ENCODE measurements at regions not wholly inside any gene's neighbourhood (a gene's known extent, or its start where the extent isn't known, plus 50 kb on each side); places are given as distances from the start of the nearest gene placed in this dataset.
A peak's percentile ranks its signal among the peaks of the same experiment; 100 is the strongest.

DNA sequence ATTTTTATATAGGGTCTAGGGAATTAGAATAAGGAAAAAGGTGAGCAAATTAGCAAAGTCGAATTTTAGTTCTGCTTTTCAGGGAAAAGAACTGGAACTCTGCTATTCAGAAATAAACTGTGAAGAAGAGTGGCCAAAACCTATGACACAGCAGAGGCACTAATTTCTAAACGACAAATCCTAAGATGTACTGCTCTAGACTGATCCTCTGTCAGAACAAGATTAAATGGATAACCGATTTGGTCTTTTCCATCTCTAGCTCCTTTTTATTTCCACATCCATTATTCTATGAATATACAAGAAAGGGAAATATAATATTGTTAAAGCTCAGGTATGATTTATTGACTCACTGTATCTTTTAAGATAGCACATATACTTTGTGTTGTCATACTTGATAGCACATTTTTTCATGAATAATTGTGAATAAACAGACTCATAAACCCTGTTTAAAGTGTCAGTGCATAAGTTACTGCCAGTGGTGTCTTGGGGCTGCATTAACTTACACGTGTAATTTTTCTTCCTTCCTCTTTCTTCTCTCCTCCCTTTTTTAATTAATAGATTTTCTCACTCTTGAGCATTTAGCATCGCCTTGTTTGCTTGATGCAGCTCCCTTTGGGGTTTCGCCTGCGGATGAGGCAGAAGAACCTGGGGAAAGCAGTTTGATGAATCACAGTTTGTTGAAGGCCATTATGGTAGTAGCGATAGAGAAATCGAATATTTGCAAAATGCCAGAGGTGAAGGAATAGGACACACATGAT is 496.6 kb downstream of the ADGRL2 start:
- DNase-seq, result no peak

DNA sequence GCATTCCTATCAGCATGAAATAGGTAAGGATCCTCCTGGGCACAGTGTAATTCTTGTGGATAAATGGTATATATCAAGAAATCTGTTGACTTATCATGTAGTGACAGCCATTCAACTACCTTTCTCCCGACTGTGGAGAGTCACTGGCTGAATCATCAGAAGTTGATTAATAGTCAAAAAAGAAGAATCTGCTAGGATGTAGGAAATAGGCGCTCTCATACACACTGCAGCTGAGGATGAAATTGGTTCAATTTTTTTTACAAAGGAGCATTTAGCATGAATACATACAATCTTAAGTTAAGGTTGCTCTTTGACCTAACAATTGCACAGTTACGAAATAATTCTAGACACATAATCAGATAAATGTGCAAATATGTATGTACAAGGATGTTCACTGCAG is 486.8 kb downstream of the ADGRL2 start:
- DNase-seq, result no peak

DNA sequence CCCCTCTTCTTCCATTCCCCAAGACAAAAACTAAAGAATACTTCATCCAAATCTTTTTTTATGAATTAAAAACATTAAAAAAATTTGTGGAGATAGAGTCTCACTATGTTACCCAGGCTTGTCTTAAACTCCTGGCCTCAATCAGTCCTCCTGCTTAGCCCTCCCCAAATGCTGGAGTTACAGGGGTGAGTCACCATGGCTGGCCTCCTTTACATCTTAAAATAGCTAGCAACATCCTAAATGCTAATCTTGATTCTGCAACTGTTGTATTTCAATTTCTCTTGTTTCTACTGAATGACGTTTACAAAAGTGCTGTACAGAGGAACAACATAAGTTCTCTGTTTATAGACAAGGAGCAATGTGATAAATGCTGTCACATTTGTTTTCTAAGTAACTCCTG is 483.5 kb downstream of the ADGRL2 start:
- DNase-seq, result no peak

DNA sequence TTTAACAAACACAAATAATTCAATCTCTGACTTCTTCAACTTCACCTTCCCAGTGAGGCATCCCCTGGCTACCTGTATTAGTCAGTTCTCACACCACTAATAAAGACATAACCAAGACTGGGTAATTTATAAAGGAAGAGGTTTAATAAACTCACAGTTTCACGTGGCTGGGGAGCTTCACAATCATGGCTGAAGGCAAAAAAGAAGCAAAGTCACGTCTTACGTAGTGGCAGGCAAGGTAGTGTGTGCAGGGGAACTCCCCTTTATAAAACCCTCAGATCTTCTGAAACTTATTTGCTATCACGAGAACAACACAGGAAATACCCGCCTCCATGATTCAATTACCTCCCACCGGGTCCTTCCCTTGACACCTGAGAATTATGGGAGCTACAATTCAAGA is 478.5 kb downstream of the ADGRL2 start:
- DNase-seq, result no peak

DNA sequence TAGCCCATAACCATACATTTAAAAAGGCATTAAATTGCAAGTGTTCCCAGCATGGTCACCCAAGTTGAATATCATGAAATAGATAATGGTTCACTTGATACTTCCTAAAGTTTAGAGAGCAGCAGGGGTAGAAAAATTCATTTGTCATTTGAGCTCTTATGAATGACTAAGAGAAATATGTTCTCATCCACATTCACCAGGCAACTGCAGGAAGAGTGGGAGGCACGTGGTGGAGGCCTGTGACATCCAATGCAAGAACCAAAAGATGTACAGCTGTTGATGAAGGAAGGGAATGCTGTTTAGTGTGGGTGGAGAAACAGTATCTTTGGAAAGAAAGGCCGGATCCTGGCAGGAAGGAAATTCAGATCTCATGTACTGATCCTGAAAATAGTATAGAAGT is 473.1 kb downstream of the ADGRL2 start:
- DNase-seq, result no peak

DNA sequence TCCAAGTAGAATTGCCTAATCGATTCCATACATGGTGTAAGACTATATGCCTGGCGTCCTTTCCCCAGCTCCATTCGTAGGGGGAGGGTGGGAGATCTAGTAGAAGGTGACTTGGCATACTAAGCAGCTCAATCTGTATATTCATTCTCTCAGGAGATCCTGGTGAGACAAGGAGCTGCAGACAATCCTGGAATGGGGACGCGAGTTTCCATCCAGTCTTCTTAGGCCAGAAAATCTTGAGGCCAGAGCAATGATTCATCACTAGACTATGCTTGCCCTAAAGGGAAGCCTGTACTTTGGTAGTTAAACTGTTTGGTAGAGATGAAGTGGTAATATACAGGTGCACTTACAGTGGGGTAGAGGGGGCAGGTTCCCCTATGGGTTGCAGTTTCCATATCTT is 468.7 kb downstream of the ADGRL2 start:
- no peak for DNase-seq

DNA sequence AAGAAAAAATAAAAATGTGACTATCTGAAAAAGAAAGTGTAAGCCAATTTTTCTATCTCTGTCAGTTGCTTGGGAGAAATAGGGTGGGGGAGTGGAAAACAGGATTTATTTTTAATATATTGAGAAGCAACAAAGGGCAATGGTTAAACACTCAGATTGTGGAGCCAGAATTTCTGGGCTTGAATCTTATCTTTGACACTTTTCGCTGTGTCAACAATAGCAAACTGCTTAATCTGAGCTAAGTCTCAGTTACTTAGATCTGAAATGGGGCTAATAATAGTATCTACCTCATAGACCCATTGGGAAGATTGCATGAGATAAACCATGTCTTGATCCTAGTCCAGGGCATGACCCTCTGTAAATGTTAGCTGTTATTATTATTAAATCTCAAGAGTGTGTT is 468.1 kb downstream of the ADGRL2 start:
- DNase-seq, result no peak

DNA sequence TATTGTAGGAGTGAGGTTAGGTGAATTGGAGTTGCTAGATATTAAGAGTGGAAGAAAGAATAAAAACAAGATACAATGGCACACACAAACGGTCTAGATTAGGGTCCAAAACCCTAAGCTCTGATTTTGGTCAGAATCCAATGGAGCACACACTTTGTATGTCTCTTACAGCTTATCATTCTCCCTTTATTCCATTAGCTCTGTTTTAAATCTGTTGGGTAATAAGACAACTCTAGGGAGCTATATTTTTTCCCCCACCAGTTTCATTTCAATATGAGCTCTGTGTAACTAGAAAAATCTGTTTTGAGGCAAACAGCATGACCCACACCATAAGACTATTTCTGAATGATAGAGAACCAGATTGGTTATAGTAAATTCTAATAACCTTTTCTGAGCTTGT is 465.6 kb downstream of the ADGRL2 start:
- DNase-seq, result no peak

DNA sequence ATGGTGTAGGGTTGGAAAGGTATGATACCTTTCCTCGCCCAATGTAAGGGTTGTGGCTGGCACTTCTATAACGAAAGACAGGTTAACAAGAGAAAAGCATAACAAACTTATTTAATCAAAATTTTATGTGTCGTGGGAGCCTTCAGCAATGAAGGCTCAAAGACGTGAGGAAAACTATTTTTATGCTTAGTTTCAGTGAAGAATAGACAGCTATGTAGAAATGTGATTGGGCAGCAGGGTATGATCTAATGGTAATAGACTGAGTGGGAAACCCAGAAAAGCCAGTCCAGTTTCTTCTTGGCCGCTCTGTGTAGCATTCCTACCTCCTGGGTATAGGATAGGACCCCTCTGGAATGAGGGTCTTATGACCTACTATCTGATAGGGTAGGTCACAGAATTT is 464.7 kb downstream of the ADGRL2 start:
- DNase-seq, result no peak

DNA sequence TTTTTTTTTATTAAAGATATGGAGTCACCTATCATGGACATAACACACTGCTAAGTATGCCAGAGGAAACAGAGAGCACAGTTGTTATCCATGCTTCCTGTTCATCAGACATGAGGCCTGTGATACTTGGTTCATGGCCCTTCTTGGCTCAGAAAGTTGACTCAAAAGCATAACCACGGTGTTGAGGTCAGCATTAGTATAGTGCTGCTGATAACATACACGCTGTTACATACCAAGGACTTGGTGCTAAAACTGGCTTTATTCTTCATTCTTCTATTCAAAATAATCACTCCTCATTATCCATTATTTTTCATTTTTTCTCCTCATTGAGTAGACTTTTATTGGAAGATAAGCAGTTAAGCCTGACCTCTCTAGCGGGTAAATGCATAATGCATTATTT is 464.1 kb downstream of the ADGRL2 start:
- DNase-seq, result no peak

DNA sequence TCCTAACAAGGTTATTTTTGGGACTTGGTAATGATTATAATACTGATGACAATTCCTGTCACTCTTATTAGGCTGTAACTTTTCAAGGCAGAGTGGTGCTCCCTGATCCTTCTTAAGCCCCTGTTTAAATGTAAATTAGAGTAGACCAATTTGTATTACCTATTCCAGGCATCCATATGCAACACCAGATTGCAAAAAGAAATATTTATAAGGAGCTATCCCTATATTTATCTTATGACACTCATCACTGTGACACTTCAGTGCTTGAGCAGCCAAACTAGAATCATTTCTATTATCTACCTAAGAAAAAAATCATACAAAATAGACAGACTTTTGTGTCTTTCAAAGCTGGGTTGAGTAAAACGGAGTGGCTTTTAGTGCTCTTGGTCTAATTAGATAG is 462.7 kb downstream of the ADGRL2 start:
- no peak for DNase-seq

DNA sequence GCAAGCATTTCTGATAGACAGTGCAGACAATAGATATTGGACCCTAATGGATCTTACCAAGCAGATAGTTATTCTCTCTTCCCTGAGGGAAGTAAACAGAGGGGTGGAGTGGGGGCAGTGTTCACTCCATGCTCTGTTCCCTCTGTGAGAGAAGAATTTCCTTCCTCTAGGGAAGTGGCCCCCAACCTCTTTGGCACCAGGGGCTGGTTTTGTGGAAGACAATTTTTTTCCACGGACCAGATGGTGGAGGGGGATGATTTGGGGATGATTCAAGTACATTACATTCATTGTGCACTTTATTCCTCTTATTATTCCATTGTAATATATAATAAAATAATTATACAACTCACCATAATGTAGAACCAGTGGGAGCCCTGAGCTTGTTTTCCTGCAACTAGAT is 459.9 kb downstream of the ADGRL2 start:
- no peak for DNase-seq

DNA sequence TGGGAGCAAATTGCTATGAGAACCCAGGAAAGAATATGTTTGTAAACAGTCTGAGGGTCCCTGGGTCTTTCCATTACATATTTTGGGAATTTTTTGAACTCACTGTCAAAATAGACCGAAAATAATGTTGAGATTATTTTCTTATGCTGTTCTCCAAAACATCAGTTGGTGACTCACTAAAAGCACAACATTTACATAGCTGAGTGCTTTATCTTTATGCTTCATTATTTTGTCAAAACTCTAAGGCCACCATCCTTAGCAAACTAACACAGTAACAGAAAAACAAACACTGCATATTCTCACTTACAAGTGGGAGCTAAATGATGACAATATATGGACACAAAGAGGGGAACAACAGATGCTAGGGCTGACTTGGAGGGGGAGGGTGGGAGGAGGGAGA is 459.3 kb downstream of the ADGRL2 start:
- no peak for DNase-seq

DNA sequence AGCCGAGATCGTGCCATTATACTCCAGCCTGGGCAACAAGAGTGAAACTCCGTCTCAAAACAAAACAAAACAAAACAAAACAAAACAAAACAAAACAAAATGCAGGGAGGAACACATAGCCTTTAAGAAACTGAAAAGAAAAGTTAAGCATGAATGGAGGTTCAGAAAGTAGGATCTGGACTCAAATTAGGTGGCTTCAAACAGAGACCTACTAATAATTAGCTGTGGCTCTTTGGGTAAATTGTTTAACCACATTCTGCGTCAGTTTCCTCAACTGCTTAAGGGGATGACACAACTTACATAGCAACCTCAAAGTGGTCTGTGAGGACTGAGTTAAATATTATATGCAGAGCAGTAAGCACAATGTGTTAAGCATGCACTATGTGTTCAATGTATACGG is 458.2 kb downstream of the ADGRL2 start:
- no peak for DNase-seq

DNA sequence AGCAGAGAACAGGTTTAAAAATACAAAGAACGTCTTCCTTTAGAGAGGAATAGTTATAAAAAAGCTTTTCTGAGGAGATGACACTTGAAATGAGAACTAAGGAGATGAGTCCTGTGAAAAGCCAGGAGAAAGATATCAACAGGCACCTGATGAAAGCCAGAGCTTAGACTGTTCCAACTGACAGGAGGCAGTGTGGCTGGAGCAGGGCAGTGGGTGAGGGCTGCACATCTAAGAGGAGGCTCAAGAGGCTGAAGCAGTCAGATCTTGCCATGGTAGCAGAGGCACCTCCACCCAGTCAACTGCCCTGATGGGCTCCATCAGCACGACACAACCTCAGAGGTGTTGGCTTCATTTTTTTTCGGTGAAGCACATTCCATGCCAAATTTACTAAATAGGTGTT is 445.3 kb downstream of the ADGRL2 start:
- no peak for DNase-seq

DNA sequence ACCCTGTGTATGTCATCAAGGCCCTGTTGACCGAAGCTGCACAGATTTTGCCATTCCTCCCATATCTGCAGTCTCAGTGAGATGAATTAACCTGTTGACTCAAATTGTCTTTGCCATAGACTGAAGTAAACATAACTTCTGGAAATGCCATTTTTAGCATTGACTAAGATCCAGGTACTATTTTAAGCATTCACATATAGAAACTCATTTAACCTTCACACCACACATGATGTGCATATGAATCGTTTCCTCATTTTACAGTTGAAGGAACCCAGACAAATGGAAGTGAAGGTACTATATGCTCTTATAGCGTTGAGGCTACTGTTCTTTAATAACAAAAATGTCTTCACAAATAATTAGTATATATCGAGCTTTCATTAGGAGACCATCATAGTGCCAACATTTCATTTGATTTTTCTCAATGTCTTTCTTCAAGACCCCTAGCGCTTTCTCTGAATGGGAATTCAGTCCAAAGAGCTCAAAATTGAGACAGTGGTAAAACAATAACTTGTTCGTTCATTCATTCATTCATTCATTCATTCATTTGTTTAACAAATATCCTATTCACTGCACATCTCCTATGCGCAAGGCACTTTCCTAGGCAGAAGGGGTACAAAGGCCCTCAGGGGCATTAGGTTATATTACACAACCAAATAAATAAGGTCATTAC is 444.7 kb downstream of the ADGRL2 start:
- DNase-seq, result no peak

DNA sequence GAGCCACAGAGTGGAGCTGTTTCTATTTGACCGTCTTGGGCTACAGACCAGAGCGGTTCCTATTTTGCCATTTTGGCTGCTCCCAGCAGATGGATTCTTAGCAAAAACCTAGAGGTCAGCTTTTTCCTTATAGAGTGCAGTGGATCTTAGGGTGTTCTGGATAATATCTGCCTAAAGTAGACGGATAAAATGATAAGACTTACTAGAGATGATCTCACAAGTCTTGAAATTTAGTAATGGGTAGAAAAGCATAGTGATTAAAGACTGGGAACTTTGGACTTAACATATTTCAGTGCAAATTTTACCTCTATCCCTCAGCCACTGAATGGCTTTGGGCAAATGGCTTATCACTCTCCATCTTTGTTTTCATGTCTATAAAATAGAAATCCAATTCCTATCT is 439.8 kb downstream of the ADGRL2 start:
- DNase-seq, result no peak

DNA sequence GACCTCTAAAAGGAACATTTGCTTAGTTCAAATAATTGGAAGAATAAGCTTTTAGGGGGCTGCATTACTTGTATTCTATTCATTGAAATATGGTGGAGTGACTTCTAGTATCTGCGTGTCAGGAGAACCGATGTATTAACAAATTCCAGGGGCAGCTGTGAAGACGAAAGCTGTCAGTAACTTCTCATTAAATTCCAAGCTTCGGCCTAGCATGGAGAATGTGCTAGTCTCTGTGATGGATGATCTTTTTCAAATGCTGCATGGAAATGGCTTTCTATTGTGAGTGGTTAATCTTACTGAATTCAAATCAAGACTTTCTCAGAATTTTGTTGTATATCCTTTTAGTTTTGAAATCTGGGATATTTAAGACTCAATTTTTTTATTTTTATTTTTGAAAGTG is 429.9 kb downstream of the ADGRL2 start:
- no peak for DNase-seq

DNA sequence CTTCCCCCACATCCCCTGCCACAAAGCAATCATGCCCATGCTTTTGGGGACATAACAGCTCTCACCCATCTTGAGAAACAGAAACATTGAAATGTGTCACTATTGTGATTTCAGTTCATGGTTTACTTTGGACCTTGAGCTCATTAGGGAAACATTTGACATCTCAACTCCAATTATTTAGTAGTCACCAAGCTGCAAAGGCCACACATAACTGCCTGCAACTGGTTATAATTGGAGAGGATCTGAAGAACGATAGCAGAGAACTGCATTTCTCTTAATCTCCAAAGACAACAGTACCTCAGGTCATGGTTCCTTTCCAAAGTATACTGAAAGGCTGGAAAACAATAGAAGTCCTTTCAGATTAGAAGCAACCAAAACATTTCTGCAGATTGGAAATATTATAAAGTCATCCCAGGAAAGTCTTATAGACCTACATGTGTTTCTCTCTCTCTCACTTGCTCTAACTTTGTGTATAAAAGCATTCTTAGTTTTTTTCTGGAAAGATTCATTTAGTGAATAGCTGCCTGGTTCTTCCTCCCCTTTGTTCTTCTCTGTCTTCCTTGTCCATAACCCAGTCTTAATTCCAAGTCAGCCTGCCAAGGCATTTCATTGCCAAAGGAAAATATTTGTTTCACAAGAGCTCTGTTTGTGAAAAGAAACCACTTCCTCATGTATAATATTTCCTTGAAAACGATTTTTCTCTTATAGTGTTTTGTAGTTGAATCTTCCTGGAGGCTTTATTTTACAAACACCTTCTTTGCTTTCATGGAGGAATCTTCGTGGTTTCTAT is 426.8 kb downstream of the ADGRL2 start:
- no peak for DNase-seq

DNA sequence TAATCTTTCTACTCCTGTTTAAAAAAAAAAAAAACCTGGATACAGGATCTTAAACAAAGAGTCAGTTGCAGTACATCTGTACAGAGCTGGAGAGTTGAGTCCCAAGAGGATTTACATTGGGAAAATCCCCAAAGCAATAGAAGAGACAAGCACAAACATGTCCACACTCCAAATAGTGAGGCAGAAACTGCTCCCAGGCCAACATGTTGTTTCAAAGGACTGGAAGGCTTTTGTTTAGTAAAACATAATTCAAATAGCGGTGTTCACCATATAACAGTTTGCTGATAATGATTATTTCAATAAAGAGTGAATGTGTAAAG is 425.4 kb downstream of the ADGRL2 start:
- peak; percentile 49 for DNase-seq

DNA sequence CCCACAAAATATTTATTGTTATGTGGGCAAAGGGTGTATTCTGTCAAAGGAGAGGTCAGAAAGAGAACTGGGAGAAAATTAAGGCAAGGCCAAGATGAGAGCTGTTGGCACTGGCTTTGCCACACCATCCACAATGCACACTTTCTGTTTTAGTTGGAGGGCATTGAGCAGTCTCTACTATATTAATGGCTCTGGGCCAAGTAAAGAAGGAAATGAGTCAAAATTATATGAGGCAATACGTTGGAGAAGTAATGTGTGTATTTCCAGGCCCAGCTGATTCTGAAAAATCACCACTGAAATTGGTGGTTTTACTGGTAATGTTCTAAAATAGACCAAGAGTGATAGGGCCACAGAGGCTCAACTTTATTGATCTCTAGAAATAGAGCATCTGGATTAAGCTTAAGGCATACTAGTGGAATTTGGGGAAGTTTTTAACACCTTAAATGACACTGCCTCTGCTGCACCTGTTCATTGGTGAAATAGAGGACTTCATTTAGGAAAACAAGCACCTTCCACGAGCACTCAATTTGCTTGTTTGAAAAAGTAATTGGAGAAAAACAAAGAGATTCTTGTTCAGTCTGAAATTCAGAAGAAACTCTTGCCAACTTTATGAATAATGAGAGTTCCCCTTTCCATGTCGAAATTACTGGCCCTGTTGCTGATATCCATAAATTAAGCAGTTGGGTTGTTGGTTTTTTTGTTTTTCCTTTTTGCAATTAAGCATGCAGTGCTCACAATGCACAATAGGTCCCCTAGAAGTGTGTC is 424.9 kb downstream of the ADGRL2 start:
- peak; percentile 49 for DNase-seq

DNA sequence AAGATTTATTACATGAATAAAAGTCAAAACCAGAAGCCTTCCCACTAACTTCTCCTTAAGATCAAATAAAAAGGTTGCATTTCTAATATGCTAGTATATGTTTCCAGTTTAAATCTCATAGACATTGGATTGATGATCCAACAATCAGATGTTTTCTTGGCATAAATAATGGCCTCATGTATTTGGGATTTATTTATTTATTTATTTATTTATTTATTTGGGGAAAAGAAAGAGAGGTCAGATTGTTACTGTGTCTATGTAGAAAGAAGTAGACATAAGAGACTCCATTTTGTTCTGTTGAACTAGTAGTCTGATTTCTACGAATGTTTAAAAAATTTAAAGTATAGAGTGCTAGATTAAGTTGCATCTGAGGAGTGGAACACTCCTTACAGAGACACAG is 422.4 kb downstream of the ADGRL2 start:
- no peak for DNase-seq

DNA sequence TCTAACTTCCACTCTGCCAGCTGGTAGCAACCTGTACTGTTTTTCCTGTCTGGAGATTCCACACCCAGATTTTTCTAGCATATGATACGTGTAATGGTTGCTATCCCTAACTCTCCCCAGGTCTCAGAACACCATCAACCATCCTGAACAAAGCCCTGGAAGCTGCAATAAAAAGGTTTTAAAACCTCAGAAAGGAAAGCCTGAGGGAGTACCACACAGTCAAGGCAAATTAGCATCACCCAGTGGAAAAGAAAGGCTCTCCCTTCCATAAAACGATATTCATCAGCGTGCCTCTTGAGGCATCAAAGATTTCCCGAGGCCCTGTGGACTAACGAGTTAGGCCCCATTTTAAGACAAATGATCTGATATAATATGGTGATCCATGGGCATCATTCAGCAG is 421.0 kb downstream of the ADGRL2 start:
- no peak for DNase-seq

DNA sequence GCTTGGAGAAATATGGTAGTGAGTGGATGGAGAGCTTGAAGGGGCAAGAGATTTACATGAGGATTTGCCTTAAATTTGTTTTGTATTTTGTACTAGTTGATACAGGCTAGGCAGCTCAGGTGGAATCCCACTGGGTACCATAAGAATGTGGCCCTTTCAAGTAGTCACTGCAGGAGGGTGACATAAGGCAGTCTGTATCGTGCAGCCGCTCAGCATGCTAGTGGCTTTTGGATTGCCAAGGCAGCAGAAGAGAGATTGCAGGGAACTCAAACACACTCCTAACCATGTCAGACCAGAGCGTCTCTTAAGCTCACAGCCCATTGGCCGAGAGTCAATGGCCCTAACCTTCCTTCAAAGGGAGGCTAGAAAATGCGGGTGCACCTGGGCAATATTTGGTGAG is 420.0 kb downstream of the ADGRL2 start:
- no peak for DNase-seq

Data from COR-L47 (cell line).